ENCODE measurements at regions not wholly inside any gene's neighbourhood (a gene's known extent, or its start where the extent isn't known, plus 50 kb on each side); places are given as distances from the start of the nearest gene placed in this dataset.
A peak's percentile ranks its signal among the peaks of the same experiment; 100 is the strongest.
"Not testable (repeated sequence)": the region's sequence is repeated elsewhere in the genome, so short reads cannot be mapped to it uniquely, and the experiment has no call there.

DNA sequence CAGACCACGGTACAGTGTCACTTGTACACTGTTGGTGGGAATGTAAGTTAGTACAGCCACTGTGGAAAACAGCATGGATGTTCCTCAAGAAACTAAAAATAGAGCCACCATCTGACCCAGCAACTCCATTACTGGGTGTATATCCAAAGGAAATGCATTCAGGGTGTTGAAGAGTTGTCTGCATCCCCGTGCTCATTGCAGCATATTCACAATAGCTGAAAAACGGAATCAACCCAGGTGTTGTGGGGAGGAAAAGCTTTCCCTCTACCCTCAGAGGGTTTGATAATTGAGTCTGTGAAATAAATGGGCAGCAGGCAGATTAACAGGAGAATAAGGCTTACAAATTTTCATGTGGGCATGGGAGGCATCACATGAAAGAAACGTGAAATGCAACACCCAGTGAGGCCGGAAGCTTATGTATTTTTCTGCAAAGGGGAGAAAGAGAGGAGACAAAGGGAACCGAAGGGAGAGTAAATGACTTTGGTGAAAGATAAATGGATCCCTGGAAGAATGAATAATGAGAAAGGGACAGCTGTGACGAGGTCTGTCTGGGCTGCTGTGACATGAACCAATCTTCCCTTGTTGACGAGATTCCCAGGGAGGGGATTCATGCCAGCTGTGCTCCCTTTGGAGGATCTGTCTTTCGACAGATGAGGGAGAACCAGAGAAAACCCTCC lies 106.2 kb downstream of the KCNJ12 start:
- Mint-ChIP-seq H3K9me3 (ENCODE audit: unreplicated experiment) (peaks cover 1% of the 10 kb centered on the region), H3K4me1 (ENCODE audit: low read depth, unreplicated experiment) (peaks cover 12% of the 10 kb centered on the region), H3K27ac (ENCODE audit: unreplicated experiment) (peak overlapping the region; percentile 83), H3K4me3 (ENCODE audit: unreplicated experiment) (peak overlapping the region; percentile 37), H3K27me3 (ENCODE audit: unreplicated experiment) (no peaks in the 10 kb centered on the region), H3K36me3 (ENCODE audit: unreplicated experiment) (peaks cover 8% of the 10 kb centered on the region)
- DNase-seq, result no peak
- TF ChIP-seq, protein P1, sequence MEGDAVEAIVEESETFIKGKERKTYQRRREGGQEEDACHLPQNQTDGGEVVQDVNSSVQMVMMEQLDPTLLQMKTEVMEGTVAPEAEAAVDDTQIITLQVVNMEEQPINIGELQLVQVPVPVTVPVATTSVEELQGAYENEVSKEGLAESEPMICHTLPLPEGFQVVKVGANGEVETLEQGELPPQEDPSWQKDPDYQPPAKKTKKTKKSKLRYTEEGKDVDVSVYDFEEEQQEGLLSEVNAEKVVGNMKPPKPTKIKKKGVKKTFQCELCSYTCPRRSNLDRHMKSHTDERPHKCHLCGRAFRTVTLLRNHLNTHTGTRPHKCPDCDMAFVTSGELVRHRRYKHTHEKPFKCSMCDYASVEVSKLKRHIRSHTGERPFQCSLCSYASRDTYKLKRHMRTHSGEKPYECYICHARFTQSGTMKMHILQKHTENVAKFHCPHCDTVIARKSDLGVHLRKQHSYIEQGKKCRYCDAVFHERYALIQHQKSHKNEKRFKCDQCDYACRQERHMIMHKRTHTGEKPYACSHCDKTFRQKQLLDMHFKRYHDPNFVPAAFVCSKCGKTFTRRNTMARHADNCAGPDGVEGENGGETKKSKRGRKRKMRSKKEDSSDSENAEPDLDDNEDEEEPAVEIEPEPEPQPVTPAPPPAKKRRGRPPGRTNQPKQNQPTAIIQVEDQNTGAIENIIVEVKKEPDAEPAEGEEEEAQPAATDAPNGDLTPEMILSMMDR (IDR thresholded peaks at IDR 0.05; ENCODE audit: partially characterized antibody, unreplicated experiment), result no peak

DNA sequence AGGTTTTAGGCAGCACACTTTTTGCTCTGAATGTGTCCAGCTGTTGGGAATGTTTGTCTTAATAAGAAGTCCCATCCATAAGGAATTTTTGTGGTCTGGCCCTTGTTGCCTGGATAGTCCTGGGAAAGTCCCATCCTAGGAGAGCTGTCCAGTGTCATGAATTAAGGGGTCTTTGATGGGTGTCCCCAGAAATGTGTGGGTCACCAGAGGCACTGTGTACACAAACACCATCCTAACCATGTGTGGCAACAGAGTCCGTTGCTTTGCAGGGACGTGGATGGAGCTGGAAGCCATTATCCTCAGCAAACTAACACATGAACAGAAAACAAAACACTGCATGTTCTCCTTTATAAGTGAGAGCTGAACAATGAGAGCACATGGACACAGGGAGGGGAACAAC lies 111.9 kb downstream of the KCNJ12 start:
- not testable (repeated sequence) for H3K4me1 Mint-ChIP-seq (ENCODE audit: low read depth, unreplicated experiment); H3K9me3 Mint-ChIP-seq (ENCODE audit: unreplicated experiment); H3K27ac Mint-ChIP-seq (ENCODE audit: unreplicated experiment); H3K4me3 Mint-ChIP-seq (ENCODE audit: unreplicated experiment); H3K36me3 Mint-ChIP-seq (ENCODE audit: unreplicated experiment); H3K27me3 Mint-ChIP-seq (ENCODE audit: unreplicated experiment); DNase-seq

DNA sequence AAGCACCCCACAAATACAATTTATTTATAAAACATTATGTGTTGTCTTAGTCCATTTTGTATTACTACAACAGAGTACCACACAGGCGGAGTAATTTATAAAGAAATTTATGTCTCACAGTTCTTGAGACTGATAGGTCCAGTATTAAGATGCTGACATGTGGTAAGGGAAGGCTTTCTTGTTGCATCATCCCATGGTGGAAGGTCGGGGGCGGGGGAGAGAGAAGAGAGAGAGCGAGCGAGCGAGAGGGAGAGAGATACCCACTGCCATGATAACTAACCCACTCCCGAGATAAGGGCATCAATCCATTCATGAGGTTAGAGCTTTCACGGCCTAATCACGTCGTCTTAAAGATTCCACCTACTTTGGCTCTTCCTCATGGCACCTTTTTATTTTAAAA lies 117.8 kb downstream of the KCNJ12 start:
- H3K27ac Mint-ChIP-seq (ENCODE audit: unreplicated experiment), result no peak overlapping the region
- H3K36me3 Mint-ChIP-seq (ENCODE audit: unreplicated experiment), result peaks cover 7% of the 10 kb centered on the region
- no peaks in the 10 kb centered on the region for H3K27me3 Mint-ChIP-seq (ENCODE audit: unreplicated experiment)
- H3K9me3 Mint-ChIP-seq (ENCODE audit: unreplicated experiment), result peaks cover 1% of the 10 kb centered on the region
- DNase-seq, result no peak
- TF ChIP-seq, protein P1 (IDR thresholded peaks at IDR 0.05; ENCODE audit: partially characterized antibody, unreplicated experiment), result no peak
- H3K4me3 Mint-ChIP-seq (ENCODE audit: unreplicated experiment), result no peak overlapping the region
- H3K4me1 Mint-ChIP-seq (ENCODE audit: low read depth, unreplicated experiment), result no peaks in the 10 kb centered on the region

DNA sequence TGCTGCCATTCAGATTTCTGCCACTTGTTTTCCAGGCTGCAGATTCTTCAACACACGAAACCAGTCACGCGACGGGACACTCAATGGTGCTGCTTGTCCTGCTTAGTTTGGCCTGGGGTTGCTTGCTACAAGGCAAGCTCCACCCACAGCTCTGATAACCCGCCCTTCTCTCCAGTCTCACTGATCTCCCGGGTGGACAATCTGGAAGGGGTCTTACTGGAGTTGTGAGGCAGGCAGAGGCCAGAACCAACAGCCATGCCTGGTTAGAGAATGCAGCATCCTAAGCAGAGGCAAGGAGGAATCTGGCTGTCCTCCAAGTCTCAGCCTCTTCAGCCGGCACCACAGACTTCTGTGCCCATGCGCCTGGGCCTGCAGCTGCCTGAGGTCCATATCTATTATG lies 119.1 kb downstream of the KCNJ12 start:
- peaks cover 7% of the 10 kb centered on the region for H3K36me3 Mint-ChIP-seq (ENCODE audit: unreplicated experiment)

DNA sequence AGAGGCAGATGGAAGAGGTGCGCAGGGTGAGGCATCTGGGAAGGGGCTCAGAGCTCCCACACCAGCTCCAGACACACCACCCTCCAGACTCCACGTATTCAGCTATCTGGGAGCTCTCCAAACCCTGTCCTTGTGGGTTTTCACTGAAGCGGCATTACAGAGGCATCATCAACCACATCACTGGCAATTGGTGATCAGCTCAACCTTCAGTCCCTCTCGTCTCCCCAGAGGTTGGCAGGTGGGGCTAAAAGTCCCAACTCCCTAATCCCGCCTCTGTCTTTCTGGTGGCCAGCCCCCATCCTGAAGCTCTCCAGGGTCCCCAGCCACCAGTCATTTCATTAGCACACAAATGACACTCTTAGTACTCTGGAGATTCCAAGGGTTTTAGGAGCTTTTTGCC lies 123.9 kb downstream of the KCNJ12 start:
- Mint-ChIP-seq H3K9me3 (ENCODE audit: unreplicated experiment) (peaks cover 1% of the 10 kb centered on the region), H3K27me3 (ENCODE audit: unreplicated experiment) (peaks cover 2% of the 10 kb centered on the region), H3K4me1 (ENCODE audit: low read depth, unreplicated experiment) (peaks cover 5% of the 10 kb centered on the region), H3K36me3 (ENCODE audit: unreplicated experiment) (no peaks in the 10 kb centered on the region), H3K27ac (ENCODE audit: unreplicated experiment) (no peak overlapping the region), H3K4me3 (ENCODE audit: unreplicated experiment) (no peak overlapping the region)
- TF ChIP-seq, protein P1 (IDR thresholded peaks at IDR 0.05; ENCODE audit: partially characterized antibody, unreplicated experiment), result no peak
- no peak for DNase-seq

More for the DNA sequence above, 119.1 kb downstream of the KCNJ12 start:
- Mint-ChIP-seq H3K4me1 (ENCODE audit: low read depth, unreplicated experiment) (peaks cover 2% of the 10 kb centered on the region), H3K9me3 (ENCODE audit: unreplicated experiment) (peaks cover 1% of the 10 kb centered on the region), H3K27me3 (ENCODE audit: unreplicated experiment) (no peaks in the 10 kb centered on the region), H3K27ac (ENCODE audit: unreplicated experiment) (peak overlapping the region; percentile 43), H3K4me3 (ENCODE audit: unreplicated experiment) (no peak overlapping the region)
- TF ChIP-seq, protein P1 (IDR thresholded peaks at IDR 0.05; ENCODE audit: partially characterized antibody, unreplicated experiment), result no peak
- DNase-seq, result no peak

DNA sequence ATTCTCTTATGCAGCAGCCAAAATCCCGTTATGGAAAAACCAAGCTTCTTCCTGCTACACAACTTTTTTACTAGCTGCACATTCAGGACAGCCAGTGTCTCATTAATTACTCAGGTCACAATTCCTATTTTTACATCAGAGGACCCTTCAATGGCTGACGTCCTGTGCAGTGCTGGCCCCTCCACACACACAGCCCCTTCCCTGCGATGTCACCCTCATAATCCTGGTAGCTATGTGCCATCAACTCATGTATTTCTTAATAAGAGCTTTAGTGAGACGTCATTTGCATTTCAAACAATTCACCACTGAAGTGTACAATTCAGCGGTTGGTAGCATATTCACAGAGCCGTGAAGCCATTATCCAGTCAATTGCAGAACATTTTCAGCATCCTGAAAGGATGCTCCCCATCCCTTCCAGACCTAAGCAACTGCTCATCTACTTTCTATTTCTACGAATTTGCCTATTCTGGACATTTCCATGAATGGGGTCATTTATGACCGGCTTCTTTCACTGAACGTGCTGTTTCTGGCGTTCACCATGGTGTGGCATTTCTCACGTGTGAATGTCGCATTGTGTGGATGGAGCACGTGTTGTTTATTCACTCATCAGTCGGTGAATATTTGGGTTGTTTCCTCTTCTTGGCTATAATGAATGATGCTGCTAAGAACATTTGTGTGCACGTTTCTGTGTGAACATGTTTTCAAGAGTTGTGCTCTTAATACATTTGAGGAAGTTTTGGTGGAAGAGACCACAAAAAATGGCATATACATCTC lies 126.0 kb downstream of the KCNJ12 start:
- H3K4me3 Mint-ChIP-seq (ENCODE audit: unreplicated experiment); H3K4me1 Mint-ChIP-seq (ENCODE audit: low read depth, unreplicated experiment); H3K27ac Mint-ChIP-seq (ENCODE audit: unreplicated experiment); H3K27me3 Mint-ChIP-seq (ENCODE audit: unreplicated experiment); DNase-seq; H3K36me3 Mint-ChIP-seq (ENCODE audit: unreplicated experiment); H3K9me3 Mint-ChIP-seq (ENCODE audit: unreplicated experiment): not testable (repeated sequence)

Measured in glutamatergic neuron (in vitro differentiated cells).